GM18861 (cell line): ENCODE measurements at regions not wholly inside any gene's neighbourhood (a gene's known extent, or its start where the extent isn't known, plus 50 kb on each side); places are given as distances from the start of the nearest gene placed in this dataset.

Experiments used
- ATAC-seq: cut with Tn5 transposase; IDR thresholded peaks from one replicate; pipeline ENCODE4 v1.9.1; 2021; ENCODE audit not compliant: unreplicated experiment

DNA sequence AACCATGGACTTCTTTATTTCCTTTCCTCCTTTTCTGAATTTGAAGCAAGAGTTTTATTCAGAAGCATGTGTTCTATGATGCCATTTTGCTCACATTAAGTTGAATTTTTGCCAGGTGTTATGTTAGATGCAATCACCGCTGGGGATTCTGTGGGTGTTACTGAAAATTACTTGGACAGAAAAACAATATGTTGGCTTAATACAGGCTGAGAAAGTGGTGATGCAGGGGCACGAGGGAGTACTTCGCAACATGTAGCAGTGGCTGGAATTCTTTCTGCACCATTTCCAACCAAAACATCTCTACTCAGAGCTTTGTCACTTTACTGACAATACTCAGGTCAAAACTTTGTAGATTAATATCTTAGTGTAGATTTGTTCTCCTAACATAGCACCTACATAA is 109.2 kb upstream of the PCDH18 start:
- no peak for ATAC-seq

DNA sequence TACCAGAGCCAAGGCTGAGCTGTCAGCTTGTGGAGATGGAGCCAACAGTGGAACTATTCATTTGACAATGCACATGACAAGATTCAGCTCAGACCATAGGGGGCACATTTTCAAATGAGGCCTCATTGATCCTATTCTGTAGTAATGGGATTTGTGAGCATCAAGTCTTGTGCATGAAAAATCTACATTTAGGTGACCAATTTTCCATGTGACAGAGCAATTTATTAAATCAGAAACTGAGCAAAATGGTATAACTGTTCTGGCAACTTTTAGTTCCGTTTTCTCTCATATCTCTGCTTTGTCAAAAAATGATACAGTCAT is 108.5 kb upstream of the PCDH18 start:
- ATAC-seq = no peak

DNA sequence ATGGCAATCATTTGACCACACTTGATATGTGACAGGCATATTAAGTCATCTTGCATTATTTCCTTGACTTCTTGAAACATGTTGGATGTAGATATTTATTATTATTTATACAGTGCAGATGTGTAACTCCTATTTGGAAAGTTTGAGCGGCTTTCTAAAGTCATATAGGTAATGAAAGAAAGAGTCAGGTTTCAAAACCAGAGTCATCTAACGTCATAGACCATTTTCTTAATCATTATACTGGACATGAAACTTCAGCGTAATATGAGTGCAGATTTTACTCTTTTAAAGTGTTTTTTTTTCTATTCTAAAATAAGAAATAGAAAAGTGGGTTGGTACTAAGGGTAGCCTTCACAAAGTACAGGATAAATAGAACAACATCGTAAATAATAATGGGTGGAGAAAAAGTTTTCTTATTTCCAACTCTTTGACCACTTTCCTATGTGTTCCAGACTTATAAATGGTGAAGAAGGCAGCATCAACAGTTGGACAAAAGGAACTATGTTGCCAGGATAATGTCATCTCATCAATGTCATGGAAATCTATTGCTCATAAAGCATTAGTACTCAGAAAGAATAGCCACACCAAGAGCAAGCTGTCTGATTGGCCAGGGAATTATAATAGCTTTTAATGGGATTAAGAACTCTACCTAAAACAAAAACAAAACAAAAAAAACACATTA is 108.0 kb upstream of the PCDH18 start:
- peak; percentile 75 for ATAC-seq

DNA sequence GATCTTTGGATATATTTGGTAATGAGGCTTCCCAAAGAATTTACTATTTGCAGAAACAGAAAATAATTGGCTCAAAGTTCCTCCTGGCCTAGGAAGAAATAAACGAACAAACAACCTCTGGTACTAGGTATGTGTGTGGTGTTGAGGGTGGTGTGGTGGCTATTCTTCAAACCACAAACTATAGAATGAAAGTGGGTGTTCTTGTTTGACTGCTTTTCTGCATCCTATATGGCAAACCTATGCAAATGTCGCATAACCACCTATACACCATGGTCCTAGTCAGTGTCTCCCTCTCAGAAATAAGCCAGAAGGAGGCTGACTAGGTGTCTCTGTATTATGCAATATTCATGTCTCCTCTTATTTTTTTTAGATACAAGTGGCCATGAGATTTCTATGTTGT is 106.6 kb upstream of the PCDH18 start:
- no peak for ATAC-seq

DNA sequence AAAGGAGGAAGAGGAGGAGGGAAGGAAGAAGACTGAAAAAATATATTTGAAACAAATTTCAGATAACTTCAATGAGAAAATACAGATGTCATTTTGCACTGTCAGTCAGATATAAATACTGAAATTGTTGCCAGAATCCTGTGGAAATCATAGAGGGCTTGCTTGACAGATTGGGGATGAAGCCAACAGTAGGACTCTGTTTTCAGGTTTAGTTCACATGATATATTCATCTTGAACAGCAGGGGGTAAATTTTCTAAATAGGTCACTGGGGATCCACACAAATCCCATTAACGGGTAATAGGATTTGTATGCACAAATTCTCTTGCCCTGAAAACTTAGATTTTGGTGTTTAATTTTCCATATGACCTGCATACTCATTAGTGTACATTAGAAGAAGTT is 103.3 kb upstream of the PCDH18 start:
- ATAC-seq = no peak

DNA sequence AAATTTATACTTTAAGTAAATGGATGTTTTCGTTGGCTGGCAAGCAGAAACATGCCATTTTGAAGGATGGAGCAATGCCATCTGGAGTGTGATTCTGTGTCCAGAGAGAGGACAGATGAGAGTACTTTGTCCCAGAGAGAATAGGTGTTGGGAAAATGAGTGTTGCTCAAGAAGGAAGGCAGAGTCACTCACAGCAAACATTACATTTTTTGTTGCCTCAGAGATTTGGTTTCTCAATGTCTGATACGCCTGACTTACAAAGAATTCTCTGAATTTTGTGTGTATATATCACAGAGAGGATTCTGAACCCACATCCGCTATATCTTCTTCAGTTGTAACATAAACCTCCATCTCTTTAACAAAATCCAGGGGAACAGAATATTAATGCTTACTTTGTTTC is 102.8 kb upstream of the PCDH18 start:
- ATAC-seq = no peak

DNA sequence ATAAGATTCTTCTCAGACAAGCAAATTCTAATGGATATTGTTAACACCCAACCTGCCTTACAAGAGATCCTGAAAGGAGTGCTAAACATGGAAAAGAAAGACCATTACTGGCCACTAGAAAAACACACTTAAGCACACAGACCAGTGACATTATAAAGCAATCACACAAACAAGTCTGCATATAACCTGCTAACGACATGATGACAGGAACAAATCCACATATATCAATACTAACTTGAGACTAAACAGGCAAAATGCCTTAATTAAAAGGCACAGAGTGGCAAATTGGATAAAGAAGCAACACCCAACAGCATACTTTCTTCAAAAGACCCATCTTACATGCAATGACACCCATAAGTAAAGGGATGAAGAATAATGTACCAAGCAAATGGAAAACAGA is 100.5 kb upstream of the PCDH18 start:
- no peak for ATAC-seq

DNA sequence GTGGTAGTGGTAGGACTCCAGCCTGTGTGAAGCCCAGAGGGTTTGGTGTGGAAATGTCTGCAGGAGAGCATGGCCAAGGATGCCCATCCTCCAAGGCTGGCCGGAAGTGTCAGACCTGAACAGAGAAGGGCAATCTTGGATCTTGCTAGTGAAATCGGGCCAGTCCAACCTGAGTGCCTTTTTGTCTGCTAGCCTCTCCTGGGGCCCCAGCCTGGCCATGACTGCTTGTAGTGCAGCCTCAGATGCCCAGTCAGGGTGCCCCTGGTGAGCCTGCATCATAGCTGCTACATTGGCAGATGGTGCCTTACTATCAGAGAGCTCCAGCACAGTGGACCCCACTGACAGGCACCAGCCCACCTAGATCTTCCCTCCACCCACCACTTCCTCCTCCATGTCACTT is 99.3 kb upstream of the PCDH18 start:
- ATAC-seq = no peak

DNA sequence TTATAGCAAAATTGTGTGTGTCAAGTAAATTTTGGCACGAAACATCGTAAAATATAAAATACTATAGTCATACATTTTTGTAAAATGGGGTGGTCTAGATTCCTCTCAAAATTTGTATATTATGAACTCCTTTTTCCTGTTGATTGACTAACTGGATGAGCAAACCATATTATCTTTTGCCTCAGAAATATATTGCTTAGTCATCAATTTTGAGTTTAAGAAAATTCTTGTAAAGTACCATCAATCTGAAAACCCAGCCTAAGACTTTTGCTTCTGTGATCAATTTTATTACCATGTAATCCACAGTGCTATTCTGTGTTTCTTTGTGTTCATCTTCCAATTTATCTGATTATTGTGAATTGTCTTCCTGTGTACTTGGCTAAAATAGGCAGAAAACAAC is 98.0 kb upstream of the PCDH18 start:
- ATAC-seq = no peak

DNA sequence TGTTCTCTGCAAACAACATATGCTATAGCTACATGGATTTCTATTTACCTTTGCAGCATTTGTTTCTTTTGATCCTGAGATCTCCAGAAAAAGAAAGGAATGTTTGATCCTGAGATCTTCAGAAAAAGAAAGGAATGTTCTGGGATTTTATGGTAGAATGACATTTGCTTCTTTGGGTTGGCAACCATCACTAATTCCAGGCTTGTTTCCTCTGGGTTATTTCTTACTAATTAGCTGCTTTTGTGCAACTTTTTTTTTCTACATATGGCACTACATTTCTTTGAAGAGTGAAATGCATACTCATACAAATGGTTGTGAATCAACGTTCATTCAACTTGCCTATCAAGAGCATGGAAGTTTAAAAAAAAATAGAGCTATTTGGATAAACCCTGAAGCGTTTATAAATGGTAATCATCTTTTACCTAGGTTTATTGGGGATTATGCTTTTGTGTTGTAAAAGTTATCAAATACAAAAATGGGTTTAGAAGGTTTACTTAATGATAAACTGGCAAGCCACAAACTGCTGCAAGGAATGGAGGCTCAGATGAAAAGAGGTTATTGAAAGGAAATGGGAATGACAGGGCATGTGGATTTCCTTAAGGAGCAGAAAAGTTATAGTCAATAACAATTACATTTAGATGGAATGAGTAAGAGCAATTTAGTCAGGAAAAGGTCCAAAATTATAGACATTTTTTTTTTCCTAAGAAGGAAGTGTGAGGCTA is 95.6 kb upstream of the PCDH18 start:
- no peak for ATAC-seq

DNA sequence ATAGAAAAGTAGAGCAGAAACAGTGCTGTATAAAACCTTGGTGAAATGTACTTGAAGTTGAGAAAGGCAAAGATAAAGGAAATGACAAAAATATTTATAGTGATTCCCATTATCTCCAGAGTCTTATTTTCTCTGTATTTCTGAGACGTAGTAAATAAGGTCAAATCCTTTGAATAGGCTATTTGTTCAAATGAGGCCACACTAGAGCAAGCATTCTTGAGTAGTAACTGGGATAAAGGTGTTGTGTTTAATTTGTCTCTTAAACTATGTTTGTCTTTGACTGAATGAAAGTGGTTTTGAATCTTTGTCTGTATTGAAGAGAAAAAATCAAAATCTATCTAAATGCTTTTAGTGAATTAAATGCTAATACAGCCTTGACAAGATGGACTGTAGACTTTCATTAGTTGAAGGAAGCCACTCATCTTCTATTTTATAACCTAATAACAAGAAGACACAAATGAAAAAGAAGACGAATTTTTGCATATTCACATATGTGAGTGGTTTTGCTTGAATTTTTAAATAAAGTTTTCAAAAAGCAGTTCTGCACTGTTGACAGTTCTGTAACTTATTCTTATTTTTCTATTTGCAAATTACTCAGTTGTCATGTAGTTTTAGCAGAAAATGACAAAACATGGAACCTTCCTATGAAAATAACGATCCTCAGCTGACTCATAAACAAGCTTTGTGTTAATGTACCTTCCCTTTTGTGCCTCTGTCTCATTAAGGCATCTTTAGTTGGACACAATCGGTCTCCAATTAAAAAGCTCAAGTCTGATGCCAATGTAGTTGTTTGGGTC is 94.8 kb upstream of the PCDH18 start:
- no peak for ATAC-seq

DNA sequence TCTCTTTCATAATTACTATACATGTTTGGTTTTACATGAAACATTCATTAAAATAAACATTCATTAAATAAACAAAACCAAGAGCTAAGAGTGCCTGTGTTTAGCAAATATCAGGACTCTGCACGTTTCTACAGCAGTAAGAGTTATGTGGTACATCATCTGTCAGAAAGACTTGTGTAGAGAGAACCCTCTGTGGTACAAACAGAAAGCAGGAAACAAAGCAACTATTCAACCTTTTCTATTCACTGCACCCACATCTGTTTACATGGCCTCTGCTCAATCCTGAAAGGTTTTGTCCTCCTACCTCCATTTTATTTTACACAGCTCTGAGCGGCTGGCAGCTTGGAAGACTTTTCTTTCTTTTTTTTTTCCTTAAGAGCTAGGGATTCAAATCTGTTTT is 90.7 kb upstream of the PCDH18 start:
- no peak for ATAC-seq

DNA sequence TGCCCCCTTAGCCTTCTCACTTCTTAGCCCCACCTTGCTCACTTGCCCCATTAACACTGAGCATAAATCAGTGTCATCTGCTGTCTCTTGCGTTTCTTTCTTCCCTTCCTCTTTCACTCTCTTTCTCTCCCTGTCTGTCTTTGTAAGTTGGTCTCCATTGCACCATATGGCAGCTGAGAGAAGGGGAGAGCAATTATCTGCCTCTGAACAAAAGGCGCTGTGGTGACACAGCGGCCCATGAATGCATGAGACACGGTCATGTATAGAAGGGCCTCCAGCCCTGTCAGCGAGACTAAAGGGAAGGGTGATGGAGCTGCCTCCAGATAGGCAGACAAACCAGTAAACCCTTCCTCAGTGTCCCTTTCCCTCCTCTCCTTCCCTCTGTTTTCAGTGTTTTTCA is 88.8 kb upstream of the PCDH18 start:
- no peak for ATAC-seq

DNA sequence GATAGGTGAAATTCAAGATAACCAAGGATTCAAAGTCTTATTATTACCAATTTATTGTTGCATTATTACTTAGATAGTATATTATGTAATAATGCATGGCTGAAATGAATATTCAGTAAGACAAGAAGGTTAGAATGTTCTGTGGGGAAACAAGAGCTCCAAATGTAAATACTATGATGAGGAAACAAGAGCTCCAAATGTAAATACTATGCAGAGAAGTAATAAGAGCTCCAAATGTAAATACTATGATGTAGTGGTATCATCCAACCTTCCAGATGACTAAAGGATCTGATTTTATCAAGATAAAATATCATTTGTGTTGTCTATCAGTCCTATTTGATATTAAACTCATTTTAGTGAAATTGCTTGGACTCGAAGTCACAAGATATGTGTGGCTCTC is 82.2 kb upstream of the PCDH18 start:
- no peak for ATAC-seq

DNA sequence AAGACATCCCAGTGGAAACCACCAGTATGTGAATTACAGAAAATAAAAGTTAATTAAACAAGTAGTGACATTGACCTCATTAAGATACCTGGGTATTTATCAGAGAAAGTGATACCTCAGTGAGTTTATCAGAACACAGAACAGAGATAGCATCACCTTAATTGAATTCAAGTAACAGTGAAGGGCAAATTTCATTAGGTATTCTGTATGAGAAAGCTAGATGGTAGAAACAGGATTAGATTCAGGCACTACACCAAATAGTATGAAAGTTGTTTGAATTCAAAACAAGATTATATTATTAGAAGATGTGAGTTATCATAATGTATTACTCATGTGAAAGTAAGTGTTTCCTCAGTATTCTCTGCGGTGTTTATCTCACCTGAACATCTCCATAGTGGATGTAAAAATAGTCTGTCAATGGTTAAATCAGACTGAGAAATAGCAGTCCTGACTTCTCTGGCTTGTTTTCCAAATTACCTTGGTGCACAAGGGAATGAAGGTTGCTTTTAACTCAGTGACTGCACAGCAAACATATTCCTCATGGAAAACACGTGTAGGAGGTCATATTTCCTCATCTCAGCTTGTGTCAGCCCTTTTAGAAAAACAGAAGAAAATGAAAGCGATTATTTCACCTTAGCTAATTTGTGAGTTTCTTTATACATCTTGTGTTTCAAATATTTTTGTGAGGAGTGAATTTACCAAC is 79.9 kb upstream of the PCDH18 start:
- ATAC-seq = no peak

DNA sequence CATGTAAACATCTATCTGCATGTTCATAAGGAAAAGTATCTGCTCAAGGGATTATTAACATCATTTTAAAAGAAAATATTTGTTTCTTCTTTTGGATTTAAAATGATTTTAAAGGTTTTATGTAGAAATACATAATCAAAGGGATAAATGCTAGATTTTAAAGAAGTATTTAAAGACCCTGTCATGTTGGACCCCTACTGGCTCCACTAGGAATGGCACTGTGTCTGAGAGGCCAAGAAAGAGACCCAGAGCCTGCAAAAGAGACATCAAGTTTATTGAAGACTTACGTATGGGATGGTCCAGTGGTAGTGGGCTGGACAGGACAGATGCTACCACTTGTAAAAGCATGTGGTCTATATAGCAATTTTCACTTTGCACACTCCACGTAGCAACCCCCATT is 78.7 kb upstream of the PCDH18 start:
- ATAC-seq = no peak

DNA sequence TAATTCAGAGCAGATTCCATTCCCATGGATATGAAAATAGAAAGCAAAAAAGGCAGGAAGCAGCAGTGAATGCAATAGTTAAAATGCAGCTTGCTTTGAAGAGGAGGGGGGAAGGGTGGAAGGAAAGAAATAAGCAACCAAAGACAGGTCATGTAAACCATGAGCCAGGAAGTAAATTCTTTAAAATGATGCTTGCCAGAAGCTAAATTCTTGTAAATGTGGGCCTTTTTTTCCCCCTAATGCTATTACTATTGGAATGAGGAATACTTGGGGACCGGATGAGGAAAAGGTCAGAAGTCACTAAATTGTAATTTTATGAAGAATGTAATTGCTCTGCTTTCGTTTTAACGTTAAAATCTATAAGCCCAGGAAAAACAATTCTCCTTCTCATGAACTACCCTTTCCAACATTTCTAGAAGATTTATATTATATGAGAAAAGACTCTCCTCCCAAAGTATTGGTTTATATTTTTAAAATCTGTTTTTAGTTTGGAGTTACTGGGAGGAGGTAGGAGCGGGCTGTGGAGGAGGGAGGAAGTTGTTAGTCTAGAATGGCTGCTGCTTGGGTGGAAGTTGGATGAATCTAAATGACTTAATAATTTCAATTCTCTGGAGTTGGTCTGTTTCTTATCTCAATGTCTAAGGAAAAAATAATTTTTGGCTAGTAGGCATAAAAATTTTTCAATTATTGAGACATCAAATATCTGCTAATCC is 77.6 kb upstream of the PCDH18 start:
- ATAC-seq = no peak

DNA sequence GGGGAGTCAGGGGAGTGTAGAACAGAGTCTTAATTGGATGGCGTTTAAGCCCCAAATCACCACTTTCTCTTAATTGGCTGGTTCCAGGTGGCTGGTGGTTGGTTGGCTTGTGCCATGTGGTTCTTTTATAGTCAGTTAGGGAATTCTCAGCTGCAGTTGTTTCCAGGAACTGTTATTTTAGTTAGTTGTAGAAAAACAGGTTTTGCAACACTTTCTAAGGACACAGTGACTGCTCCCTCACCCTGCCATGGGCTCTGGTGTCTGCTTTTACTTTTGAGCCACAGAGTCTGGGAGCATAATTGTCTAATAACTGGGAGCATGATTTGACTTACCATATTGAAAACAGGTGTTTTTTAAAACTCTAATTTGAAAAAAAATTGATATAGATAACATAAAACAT is 75.8 kb upstream of the PCDH18 start:
- no peak for ATAC-seq

DNA sequence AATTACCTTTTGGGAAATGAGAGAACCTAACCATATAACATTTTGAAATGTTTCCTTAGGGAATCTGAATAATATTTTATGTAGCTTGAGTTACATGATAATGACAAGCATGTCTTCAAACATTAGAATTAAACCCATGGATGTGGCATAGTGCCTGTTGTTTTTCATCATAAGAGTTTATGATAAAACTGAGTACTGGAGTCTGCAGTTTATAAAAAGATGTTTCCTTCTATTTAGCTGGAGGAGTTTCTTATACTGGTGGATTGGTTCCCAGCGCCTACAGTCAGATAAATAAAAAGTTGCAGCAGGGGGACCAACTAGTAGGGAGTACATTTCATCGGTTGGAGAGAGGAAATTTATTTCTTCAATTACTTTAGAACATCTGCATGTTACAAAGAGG is 70.1 kb upstream of the PCDH18 start:
- ATAC-seq = no peak

DNA sequence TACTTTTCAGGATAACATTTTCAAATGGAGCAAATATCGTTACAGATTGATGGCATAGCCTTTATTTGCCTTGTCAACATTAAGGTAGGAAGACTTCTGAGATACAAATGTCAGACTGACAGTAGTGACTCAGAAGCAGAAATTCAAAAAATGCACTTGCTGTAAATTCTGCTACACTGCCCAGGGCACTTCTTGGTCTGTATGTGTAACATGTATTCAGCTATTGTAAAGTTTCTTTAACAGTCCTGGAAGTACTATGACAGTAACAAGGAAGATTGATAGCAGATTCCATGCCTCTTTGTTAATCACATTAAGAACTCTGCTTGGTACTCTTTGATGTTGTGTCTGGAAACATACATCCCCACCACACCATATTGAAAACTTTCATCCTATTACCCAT is 69.6 kb upstream of the PCDH18 start:
- no peak for ATAC-seq

DNA sequence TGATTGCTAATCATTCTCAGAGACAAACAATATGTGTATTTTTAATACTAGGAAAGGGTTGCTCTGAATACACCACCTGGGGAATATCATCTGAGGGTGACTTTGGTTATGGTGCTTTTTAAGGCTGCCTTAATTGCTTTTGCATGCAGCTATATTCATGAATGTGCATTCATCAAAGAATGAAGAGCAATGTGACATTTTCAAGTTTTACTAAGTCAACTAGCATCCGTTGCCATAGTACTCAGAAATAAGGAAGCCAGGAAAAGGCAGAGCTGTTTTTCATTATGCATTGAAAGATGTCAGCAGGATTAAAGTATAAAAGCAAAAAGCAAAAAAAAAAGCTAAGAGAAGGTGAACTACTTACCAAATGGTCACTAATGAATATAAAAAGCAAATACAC is 67.4 kb upstream of the PCDH18 start:
- ATAC-seq = no peak
